ENCODE measurements at regions not wholly inside any gene's neighbourhood (a gene's known extent, or its start where the extent isn't known, plus 50 kb on each side); places are given as distances from the start of the nearest gene placed in this dataset.

DNA sequence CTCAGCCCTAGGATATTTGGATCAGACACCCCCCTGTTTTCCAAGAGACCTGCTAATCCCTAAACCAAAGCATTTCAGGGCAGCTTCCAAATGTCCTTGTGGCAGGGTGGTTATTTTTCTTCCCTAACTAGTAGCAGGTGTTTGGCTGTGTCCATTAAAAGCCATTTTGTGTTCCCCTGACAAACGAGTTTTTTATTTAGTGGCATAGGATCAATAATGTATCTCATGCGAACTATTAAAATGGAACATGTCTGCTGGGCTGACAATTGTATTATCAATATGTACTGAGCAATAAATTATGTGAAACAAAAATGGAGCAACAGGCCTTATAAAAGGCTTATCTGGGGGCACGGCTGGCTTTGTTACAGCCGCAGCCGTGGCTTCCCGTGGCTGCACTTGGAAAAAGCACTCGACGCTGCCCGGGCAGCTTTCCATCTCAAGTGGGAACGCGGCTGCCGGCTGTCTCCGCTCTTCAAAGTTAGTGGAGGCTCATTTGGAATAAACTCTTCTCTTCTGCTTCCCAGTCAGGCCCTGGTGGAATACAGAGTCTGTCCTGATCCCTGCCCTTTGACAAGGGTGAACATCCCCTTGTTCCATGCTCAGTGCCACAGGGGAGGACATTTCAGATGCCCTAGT is 554.3 kb downstream of the TYW1 start:
- TF ChIP-seq, protein P1, sequence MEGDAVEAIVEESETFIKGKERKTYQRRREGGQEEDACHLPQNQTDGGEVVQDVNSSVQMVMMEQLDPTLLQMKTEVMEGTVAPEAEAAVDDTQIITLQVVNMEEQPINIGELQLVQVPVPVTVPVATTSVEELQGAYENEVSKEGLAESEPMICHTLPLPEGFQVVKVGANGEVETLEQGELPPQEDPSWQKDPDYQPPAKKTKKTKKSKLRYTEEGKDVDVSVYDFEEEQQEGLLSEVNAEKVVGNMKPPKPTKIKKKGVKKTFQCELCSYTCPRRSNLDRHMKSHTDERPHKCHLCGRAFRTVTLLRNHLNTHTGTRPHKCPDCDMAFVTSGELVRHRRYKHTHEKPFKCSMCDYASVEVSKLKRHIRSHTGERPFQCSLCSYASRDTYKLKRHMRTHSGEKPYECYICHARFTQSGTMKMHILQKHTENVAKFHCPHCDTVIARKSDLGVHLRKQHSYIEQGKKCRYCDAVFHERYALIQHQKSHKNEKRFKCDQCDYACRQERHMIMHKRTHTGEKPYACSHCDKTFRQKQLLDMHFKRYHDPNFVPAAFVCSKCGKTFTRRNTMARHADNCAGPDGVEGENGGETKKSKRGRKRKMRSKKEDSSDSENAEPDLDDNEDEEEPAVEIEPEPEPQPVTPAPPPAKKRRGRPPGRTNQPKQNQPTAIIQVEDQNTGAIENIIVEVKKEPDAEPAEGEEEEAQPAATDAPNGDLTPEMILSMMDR (IDR thresholded peaks at IDR 0.05; ENCODE audit: extremely low read depth, low read depth, low read length) = no peak
- Histone ChIP-seq H3K4me2 (ENCODE audit: insufficient read depth, low read length) (no peak overlapping the region), H3K79me2 (ENCODE audit: insufficient read depth, low read length) (no peaks in the 10 kb centered on the region), H3K4me1 (ENCODE audit: insufficient read depth, low read length) (no peaks in the 10 kb centered on the region), H3K36me3 (ENCODE audit: insufficient read depth, low read length) (no peaks in the 10 kb centered on the region), H3K27ac (ENCODE audit: low read depth, low read length) (no peak overlapping the region), H3K4me3 (ENCODE audit: insufficient read depth, low read length) (no peak overlapping the region), H2AFZ (ENCODE audit: low read length) (no peak overlapping the region), H3K9me3 (ENCODE audit: low read depth, low read length) (no peaks in the 10 kb centered on the region), H3K27me3 (ENCODE audit: insufficient read depth, low read length) (no peaks in the 10 kb centered on the region), H4K20me1 (ENCODE audit: insufficient read depth, low read length) (no peaks in the 10 kb centered on the region)
- DNase-seq (ENCODE audit: insufficient read length, low spot score, missing footprints) = no peak

DNA sequence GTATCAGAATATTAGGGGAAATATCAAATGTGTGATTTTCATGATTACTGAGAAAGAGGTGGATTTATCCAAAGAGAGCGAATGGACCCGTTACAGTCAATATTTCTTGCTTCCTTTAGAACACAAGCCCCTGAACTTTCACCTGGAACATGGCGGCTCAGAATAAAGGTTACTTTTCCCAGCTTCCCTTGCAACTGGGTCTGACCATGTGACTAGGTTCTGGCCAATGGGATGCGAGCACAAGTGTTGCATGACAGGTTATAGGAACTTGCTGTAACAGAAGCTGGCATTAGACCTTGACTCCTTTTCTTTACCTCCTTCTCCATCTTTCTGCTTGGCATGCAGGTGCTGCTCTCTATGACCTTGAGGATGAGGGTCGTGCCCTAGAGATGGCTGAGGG is 556.1 kb downstream of the TYW1 start:
- Histone ChIP-seq H3K4me2 (ENCODE audit: insufficient read depth, low read length) (no peak overlapping the region), H4K20me1 (ENCODE audit: insufficient read depth, low read length) (no peaks in the 10 kb centered on the region), H3K27me3 (ENCODE audit: insufficient read depth, low read length) (no peaks in the 10 kb centered on the region), H3K27ac (ENCODE audit: low read depth, low read length) (no peak overlapping the region), H2AFZ (ENCODE audit: low read length) (no peak overlapping the region), H3K79me2 (ENCODE audit: insufficient read depth, low read length) (no peaks in the 10 kb centered on the region), H3K4me1 (ENCODE audit: insufficient read depth, low read length) (no peaks in the 10 kb centered on the region), H3K36me3 (ENCODE audit: insufficient read depth, low read length) (no peaks in the 10 kb centered on the region), H3K9me3 (ENCODE audit: low read depth, low read length) (no peaks in the 10 kb centered on the region), H3K4me3 (ENCODE audit: insufficient read depth, low read length) (no peak overlapping the region)
- TF ChIP-seq, protein P1 (IDR thresholded peaks at IDR 0.05; ENCODE audit: extremely low read depth, low read depth, low read length) = no peak
- no peak for DNase-seq (ENCODE audit: insufficient read length, low spot score, missing footprints)

DNA sequence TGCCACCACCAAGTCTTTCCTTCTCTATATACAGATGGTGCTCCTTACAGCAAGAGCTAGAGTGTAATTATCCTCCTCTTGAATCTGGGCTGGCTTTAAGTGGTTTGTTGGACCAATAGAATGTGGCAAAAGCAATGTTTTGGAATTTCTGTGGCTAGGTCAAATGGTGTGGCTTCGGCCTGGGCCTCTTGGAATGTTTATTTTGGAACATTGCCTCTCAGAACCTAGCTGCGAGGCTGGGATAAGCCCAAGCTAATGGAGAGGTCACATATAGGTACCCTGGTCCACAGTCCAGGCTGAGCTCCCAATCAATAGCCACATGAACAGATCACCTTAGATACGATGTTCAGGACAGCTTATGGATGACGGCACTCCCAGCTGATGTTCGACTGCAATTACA is 556.7 kb downstream of the TYW1 start:
- no peaks in the 10 kb centered on the region for H3K4me1 ChIP-seq (ENCODE audit: insufficient read depth, low read length)
- H3K27ac ChIP-seq (ENCODE audit: low read depth, low read length) = no peak overlapping the region
- no peaks in the 10 kb centered on the region for H3K27me3 ChIP-seq (ENCODE audit: insufficient read depth, low read length)
- no peaks in the 10 kb centered on the region for H4K20me1 ChIP-seq (ENCODE audit: insufficient read depth, low read length)
- H3K4me3 ChIP-seq (ENCODE audit: insufficient read depth, low read length) = no peak overlapping the region
- no peak overlapping the region for H3K4me2 ChIP-seq (ENCODE audit: insufficient read depth, low read length)
- no peaks in the 10 kb centered on the region for H3K36me3 ChIP-seq (ENCODE audit: insufficient read depth, low read length)
- TF ChIP-seq, protein P1 (IDR thresholded peaks at IDR 0.05; ENCODE audit: extremely low read depth, low read depth, low read length) = no peak
- no peaks in the 10 kb centered on the region for H3K9me3 ChIP-seq (ENCODE audit: low read depth, low read length)
- H2AFZ ChIP-seq (ENCODE audit: low read length) = no peak overlapping the region
- DNase-seq (ENCODE audit: insufficient read length, low spot score, missing footprints) = no peak
- H3K79me2 ChIP-seq (ENCODE audit: insufficient read depth, low read length) = no peaks in the 10 kb centered on the region

DNA sequence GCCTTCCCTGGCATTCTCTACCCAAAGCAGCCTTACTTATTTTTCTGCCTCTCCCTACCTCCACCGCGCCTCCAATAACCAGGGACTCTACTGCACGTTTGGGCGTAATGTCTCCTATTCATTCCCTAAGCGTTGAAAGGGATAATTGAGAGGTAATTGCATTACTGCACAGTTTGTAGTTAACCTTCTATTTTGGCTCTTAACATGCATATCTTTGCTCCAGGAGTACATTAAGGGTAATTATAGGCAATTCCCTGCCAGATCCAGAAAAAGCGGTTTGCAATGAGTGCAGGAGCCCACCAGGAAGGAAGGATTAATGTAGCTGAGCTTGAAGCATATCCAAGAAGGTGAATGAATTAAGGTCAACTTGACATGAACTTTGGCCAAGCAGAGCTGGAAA is 558.4 kb downstream of the TYW1 start:
- DNase-seq (ENCODE audit: insufficient read length, low spot score, missing footprints) = no peak
- H2AFZ ChIP-seq (ENCODE audit: low read length) = no peak overlapping the region
- H3K4me1 ChIP-seq (ENCODE audit: insufficient read depth, low read length) = no peaks in the 10 kb centered on the region
- no peaks in the 10 kb centered on the region for H4K20me1 ChIP-seq (ENCODE audit: insufficient read depth, low read length)
- H3K4me2 ChIP-seq (ENCODE audit: insufficient read depth, low read length) = no peak overlapping the region
- no peaks in the 10 kb centered on the region for H3K9me3 ChIP-seq (ENCODE audit: low read depth, low read length)
- no peak overlapping the region for H3K4me3 ChIP-seq (ENCODE audit: insufficient read depth, low read length)
- no peaks in the 10 kb centered on the region for H3K27me3 ChIP-seq (ENCODE audit: insufficient read depth, low read length)
- H3K79me2 ChIP-seq (ENCODE audit: insufficient read depth, low read length) = no peaks in the 10 kb centered on the region
- no peaks in the 10 kb centered on the region for H3K36me3 ChIP-seq (ENCODE audit: insufficient read depth, low read length)
- TF ChIP-seq, protein P1 (IDR thresholded peaks at IDR 0.05; ENCODE audit: extremely low read depth, low read depth, low read length) = no peak
- H3K27ac ChIP-seq (ENCODE audit: low read depth, low read length) = no peak overlapping the region

Measured in osteoblast (primary cell).